GM20000 (cell line): ENCODE measurements at regions not wholly inside any gene's neighbourhood (a gene's known extent, or its start where the extent isn't known, plus 50 kb on each side); places are given as distances from the start of the nearest gene placed in this dataset.
"Not testable (repeated sequence)": the region's sequence is repeated elsewhere in the genome, so short reads cannot be mapped to it uniquely, and the experiment has no call there.

Experiments used
- DNase-seq: peaks from one replicate; pipeline ENCODE4 v3.0.0; 2012; ENCODE audit warnings: low spot score
- TF ChIP-seq, protein P1 (sequence below): IDR thresholded peaks from 2 replicates; pipeline ENCODE4 v1.5.1; 2012; ENCODE audit warnings: mild to moderate bottlenecking, control low read depth; ENCODE audit errors: extremely low read depth, missing control alignments

DNA sequence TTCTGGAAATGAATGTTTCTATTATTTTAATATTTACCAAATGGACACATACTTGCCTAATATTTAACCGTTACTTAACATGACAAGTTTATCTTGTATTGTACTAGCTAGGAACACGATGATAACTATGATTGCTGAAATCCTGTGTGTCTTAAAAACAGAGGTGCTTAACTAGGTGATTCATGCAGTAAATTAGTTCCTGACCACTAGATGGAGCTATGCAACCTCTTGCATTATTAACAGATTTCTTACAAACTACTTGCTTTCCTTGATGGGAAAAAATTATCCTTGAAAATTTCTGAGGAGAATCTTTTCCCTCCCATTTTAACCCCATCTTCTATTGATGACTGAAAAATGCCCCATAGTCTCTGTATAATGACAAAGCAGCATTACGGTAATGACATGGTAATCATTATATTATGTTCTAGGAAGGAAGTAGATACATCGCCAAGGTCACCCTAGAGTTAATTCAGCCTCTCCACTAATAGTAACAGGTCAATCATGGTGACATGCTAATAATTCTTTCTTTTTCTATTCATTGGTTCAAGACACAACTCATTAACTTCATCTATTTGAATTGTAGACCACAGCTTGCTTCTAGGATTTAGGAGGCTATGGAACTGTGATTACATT lies 844.2 kb downstream of the RAPGEF2 start:
- peak; percentile 19 for DNase-seq
- TF ChIP-seq, protein P1, sequence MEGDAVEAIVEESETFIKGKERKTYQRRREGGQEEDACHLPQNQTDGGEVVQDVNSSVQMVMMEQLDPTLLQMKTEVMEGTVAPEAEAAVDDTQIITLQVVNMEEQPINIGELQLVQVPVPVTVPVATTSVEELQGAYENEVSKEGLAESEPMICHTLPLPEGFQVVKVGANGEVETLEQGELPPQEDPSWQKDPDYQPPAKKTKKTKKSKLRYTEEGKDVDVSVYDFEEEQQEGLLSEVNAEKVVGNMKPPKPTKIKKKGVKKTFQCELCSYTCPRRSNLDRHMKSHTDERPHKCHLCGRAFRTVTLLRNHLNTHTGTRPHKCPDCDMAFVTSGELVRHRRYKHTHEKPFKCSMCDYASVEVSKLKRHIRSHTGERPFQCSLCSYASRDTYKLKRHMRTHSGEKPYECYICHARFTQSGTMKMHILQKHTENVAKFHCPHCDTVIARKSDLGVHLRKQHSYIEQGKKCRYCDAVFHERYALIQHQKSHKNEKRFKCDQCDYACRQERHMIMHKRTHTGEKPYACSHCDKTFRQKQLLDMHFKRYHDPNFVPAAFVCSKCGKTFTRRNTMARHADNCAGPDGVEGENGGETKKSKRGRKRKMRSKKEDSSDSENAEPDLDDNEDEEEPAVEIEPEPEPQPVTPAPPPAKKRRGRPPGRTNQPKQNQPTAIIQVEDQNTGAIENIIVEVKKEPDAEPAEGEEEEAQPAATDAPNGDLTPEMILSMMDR = peak; percentile 48

DNA sequence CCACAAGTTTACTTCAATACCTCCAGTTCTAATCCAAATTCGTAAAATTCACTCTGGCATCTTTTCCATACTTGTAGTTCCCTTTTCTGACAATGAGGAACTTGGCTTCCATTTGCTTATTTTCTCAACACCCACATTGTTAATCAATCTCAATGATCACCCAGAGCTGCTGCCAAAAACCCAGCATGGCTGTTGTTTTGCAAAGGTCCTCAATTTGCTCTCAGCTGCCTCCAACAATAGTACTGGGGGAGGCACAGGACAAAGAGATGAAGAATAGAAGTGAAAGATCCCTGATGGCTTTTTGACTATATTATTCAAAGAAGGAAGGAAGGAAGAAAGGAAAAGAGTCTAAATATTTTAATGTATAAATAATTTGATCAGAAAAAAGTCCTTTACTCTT lies 847.8 kb downstream of the RAPGEF2 start:
- no peak for DNase-seq
- TF ChIP-seq, protein P1 = no peak

DNA sequence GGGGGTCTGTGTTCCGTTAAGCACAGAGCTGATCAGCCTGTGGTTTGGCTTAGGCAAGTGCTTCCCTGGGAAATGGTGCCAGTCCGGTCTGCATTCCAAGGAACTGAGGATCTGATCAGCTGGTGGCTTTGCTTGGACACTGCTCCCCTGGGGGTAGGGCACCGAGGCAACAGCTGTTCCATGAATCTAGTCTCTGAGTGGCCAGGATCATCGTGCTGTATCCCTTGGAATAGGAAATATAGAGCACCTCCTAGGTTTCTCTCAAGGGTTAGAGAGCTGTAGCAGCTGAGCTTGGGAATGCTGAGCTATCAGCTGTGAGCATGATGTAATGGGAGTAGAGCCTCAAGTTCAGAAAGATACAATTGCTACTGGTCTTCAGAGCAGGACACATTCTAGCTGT lies 863.9 kb downstream of the RAPGEF2 start:
- no peak for DNase-seq
- TF ChIP-seq, protein P1 = no peak

DNA sequence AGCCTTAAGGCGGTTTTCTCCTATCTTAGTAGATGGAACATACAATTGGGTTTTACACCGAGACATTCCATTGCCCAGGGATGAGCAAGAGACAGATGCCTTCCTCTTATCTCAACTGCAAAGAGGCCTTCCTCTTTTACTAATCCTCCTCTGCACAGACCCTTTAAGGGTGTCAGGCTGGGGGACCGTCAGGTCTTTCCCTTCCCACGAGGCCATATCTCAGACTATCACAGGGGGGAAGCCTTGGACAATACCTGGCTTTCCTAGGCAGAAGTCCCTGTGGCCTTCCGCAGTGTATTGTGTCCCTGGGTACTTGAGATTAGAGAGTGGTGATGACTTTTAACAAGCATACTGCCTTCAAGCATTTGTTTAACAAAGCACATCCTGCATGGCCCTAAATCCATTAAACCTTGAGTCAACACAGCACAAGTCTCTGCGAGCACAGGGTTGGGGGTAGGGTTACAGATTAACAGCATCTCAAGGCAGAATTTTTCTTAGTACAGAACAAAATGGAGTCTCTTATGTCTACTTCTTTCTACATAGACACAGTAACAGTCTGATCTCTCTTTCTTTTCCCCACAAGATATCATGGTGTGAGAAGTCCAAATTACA lies 874.1 kb downstream of the RAPGEF2 start:
- DNase-seq = not testable (repeated sequence)

DNA sequence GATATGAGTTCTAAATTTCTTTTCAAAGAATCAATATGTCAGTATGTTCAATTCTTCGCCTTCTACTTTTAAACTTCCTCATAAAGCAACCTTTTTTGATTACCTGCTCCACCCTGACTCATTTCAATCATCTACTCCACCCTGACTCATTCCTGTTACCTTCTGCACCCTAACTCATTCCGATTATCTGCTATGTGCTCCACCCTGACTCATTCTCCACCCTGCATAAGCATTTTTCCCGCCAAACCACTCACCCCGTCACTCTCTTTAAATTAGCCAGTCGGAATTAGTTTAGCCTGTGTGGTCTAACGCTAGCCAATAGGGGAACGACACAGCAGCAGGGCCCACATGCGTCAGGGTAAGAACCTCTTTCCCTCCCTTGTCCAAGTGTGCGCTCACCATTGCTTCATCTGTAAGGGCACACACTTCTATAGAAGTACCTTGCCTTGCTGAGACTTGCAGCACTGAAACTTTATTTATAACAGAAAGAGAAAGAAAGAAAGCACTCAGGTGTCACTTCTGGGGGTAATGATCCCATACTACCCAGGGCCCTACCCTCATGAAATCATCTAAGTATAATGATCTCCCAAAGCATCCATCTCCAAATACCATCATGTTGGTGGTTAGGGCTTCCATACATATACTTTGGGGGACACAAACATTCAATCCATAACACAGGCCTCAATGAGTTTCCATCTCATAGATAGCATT lies 875.2 kb downstream of the RAPGEF2 start:
- DNase-seq = no peak
- TF ChIP-seq, protein P1 = no peak

DNA sequence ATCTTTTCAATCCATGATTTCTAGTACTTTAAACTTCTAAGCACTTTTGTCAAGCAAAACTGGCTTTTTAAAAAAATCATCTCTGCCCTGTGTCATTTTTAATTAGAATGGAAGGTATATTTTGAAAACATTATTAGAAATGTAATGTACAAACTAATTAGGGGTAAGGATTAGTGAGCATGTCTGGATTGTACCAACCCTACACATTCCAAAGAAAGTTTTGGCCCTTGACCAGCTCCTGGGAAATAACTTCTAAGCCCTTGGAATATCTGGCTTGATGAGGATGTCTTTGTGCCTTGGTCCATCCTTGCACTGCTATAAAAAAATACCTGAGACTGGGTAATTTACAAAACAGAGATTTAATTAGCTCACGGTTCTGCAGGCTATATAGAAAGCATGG lies 876.5 kb downstream of the RAPGEF2 start:
- TF ChIP-seq, protein P1 = no peak
- no peak for DNase-seq

DNA sequence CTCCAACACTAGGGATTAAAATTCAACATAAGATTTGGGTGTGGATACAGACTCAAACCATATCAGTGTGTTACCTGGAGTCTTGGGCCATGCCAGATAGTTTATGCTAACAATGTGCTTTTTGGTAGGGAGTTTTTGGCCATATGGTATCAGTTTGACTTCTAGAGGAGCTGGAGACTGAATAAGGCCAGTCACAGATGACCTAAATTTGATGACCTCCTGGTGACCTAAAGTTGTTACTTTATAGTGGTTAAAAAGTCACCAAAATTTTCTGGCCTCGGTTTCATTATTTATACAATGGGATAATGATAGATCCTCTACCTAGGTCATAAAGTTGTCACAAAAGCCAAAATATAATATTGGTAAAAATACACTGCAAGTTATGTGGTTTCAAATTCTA lies 877.1 kb downstream of the RAPGEF2 start:
- no peak for DNase-seq
- TF ChIP-seq, protein P1 = no peak
